ENCODE measurements at regions not wholly inside any gene's neighbourhood (a gene's known extent, or its start where the extent isn't known, plus 50 kb on each side); places are given as distances from the start of the nearest gene placed in this dataset.

- TF ChIP-seq, protein P1, sequence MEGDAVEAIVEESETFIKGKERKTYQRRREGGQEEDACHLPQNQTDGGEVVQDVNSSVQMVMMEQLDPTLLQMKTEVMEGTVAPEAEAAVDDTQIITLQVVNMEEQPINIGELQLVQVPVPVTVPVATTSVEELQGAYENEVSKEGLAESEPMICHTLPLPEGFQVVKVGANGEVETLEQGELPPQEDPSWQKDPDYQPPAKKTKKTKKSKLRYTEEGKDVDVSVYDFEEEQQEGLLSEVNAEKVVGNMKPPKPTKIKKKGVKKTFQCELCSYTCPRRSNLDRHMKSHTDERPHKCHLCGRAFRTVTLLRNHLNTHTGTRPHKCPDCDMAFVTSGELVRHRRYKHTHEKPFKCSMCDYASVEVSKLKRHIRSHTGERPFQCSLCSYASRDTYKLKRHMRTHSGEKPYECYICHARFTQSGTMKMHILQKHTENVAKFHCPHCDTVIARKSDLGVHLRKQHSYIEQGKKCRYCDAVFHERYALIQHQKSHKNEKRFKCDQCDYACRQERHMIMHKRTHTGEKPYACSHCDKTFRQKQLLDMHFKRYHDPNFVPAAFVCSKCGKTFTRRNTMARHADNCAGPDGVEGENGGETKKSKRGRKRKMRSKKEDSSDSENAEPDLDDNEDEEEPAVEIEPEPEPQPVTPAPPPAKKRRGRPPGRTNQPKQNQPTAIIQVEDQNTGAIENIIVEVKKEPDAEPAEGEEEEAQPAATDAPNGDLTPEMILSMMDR (IDR thresholded peaks at IDR 0.05; ENCODE audit: extremely low read depth, insufficient read depth, missing control alignments) = no peak
- DNase-seq (ENCODE audit: low spot score) = no peak
- in situ Hi-C loops (cut with MboI; ENCODE audit: low pct_unique_long_range_greater_than_20kb, low sequenced_read_pairs, unreplicated experiment) = no loop called here
These were observed 103.1 kb downstream of the QRSL1 start for GRCh38 chr6:106732376-106732940.

DNA sequence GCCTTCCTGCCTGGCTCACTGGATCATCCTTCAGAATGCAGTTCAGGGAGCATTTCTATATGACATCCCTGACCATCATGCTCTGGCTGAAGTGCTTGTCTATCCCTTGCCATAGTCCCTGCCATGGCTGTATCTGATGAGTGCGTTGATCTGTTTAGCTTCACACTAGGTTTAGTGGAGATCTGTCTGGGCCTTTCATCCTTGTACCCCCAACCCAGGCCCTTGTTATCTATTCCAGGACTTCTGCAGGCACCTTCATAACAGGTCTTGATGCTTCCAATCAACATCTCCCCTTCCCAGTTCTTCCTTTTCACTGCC, 102.4 kb downstream of the QRSL1 start:
- TF ChIP-seq, protein P1 (IDR thresholded peaks at IDR 0.05; ENCODE audit: extremely low read depth, insufficient read depth, missing control alignments) = no peak
- in situ Hi-C loops (cut with MboI; ENCODE audit: low pct_unique_long_range_greater_than_20kb, low sequenced_read_pairs, unreplicated experiment) = no loop called here
- no peak for DNase-seq (ENCODE audit: low spot score)

GRCh38 chr6:106731144-106731842, 101.9 kb downstream of the QRSL1 start:
- no peak for DNase-seq (ENCODE audit: low spot score)
- TF ChIP-seq, protein P1 (IDR thresholded peaks at IDR 0.05; ENCODE audit: extremely low read depth, insufficient read depth, missing control alignments) = no peak
- in situ Hi-C loops (cut with MboI; ENCODE audit: low pct_unique_long_range_greater_than_20kb, low sequenced_read_pairs, unreplicated experiment) = no loop called here

DNA sequence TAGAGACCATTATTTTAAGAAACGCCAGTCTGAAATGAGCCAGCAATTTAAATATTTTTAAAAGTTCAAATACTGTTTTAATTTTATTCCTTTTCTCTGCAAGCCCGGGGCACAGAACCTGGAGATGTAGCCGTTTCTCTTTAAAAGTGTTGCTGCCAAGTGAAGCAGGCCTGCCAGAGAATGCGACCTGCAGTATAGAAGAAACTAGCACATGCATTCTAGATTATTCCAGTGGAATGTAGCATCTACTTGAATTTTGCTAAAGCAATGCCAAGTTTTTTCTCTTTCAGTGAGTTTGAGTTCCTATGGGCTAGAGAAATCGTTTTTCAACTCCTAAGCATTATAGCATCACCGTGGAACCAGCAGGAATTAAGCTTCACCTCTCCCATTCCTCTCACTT, 101.3 kb downstream of the QRSL1 start:
- TF ChIP-seq, protein P1 (IDR thresholded peaks at IDR 0.05; ENCODE audit: extremely low read depth, insufficient read depth, missing control alignments) = no peak
- in situ Hi-C loops (cut with MboI; ENCODE audit: low pct_unique_long_range_greater_than_20kb, low sequenced_read_pairs, unreplicated experiment) = no loop called here
- no peak for DNase-seq (ENCODE audit: low spot score)

- TF ChIP-seq, protein P1 (IDR thresholded peaks at IDR 0.05; ENCODE audit: extremely low read depth, insufficient read depth, missing control alignments) = no peak
- no peak for DNase-seq (ENCODE audit: low spot score)
- in situ Hi-C loops (cut with MboI; ENCODE audit: low pct_unique_long_range_greater_than_20kb, low sequenced_read_pairs, unreplicated experiment) = no loop called here
These were observed 100.9 kb downstream of the QRSL1 start for GRCh38 chr6:106730264-106730663.

DNA sequence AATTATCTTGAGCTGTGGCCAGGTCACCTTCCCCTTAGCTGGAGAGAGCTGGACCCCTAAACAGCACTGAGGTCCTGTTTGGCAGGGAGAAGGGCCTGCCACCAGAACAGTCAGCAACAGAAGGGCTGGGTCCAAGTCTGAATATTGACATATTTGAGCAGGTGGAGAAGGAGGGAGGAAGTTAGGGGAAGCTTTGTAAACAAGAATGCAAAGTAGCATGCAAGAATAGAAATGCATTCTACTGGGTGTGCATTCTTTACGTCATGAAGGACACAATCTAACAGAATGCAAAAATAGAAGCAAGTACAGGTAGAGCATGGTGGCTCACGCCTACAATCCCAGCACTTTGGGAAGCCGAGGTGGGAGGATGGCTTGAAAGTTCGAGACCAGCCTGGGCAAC, 100.5 kb downstream of the QRSL1 start:
- TF ChIP-seq, protein P1 (IDR thresholded peaks at IDR 0.05; ENCODE audit: extremely low read depth, insufficient read depth, missing control alignments) = no peak
- in situ Hi-C loops (cut with MboI; ENCODE audit: low pct_unique_long_range_greater_than_20kb, low sequenced_read_pairs, unreplicated experiment) = no loop called here
- DNase-seq (ENCODE audit: low spot score) = no peak
